ENCODE measurements at regions not wholly inside any gene's neighbourhood (a gene's known extent, or its start where the extent isn't known, plus 50 kb on each side); places are given as distances from the start of the nearest gene placed in this dataset.

DNA sequence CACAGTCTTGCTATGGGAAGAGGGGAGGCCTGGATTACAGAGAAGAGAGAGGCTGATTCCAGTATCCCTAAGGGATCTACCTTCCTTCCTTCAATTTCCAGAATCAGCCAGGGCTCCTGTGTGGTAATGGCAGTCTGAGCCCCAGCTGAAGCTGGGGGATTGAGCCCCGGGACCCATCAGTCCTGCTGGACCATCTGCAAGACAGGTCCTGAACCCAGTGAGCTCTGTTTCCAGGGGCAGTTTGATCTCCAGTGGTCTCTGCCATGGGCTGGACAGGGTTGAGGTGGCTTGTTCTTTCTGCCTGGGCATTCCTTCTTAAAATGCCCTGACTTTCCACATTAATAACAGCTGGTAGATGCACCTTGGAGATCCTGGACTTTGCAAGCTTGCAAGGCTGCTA lies 685.2 kb downstream of the TBL1XR1 start:
- TF ChIP-seq POLR2AphosphoS5 (IDR thresholded peaks at IDR 0.05; ENCODE audit: low read depth, low read length), result no peak
- TF ChIP-seq POU2F2 (IDR thresholded peaks at IDR 0.05; ENCODE audit: low read depth, low read length), result no peak
- TF ChIP-seq SPI1 (IDR thresholded peaks at IDR 0.05; ENCODE audit: low read depth, low read length), result no peak
- no peak for TF ChIP-seq PAX5 (IDR thresholded peaks at IDR 0.05; ENCODE audit: insufficient read depth, low read length, severe bottlenecking)
- no peak for TF ChIP-seq TAF1 (IDR thresholded peaks at IDR 0.05; ENCODE audit: low read depth, low read length)
- TF ChIP-seq POLR2A (IDR thresholded peaks at IDR 0.05; ENCODE audit: low read depth, low read length), result no peak
- no peak for FAIRE-seq

DNA sequence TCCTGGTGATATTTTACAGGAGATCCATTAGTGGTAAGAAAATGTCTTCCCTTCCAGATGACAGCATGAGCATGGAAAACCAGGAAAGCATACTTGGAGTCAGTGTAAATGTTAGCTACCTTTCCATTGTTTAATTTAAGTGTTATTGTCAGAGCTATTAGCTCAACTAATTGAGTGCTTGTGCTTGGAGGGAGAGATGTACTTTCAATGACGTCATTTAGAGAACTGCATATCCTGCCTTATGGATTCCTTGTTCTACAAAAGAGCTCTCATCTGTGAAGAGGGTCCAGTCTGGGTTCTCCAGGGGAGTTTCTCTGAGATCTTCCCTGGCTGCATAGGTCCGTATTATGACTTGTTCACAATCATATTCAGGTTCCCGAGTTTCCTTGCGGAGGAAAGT lies 687.2 kb downstream of the TBL1XR1 start:
- TF ChIP-seq POU2F2 (IDR thresholded peaks at IDR 0.05; ENCODE audit: low read depth, low read length) (no peak), POLR2AphosphoS5 (IDR thresholded peaks at IDR 0.05; ENCODE audit: low read depth, low read length) (no peak), TAF1 (IDR thresholded peaks at IDR 0.05; ENCODE audit: low read depth, low read length) (no peak), POLR2A (IDR thresholded peaks at IDR 0.05; ENCODE audit: low read depth, low read length) (no peak), SPI1 (IDR thresholded peaks at IDR 0.05; ENCODE audit: low read depth, low read length) (no peak), PAX5 (IDR thresholded peaks at IDR 0.05; ENCODE audit: insufficient read depth, low read length, severe bottlenecking) (no peak)
- no peak for FAIRE-seq
- DNase-seq (ENCODE audit: insufficient read length, low spot score), result no peak

More for the DNA sequence above, 685.2 kb downstream of the TBL1XR1 start:
- no peak for DNase-seq (ENCODE audit: insufficient read length, low spot score)

DNA sequence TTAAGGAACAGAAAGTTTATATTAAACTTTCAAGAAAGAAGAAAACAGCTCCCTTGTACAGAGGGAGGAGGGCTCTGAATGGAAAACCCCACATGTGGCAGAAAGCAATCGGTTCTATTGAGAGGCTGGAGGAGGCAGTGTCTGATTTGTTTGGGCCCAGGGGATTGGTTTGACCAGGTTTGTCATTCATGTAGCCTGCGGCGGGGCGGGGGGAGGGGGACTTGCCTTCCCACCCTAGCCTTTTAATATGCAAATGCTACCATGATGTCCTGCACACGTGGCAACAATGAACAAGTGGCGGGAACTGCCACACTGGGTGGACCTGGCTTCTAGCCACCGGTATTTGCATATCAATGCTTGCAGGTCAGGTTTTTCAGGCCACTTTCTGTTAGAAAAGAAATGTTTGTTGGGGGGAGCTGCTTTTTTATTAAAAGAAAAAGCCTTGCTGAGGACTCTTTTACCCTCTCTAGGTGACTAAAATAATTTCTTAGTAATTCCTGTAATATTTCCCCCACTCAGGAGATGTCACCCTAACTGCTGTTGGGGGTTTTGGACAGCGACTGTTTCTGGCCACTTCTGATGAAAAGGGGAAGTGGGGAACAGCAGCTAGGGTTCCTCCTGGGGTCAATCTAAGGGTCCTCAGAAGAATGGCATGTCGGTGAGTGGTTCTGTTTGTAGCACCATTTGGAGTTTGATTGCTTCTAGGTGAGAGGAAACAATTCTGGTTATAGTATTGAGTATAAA lies 691.2 kb downstream of the TBL1XR1 start:
- DNase-seq (ENCODE audit: insufficient read length, low spot score) (no peak), FAIRE-seq (no peak)
- TF ChIP-seq SPI1 (IDR thresholded peaks at IDR 0.05; ENCODE audit: low read depth, low read length) (peak; percentile 79), POLR2AphosphoS5 (IDR thresholded peaks at IDR 0.05; ENCODE audit: low read depth, low read length) (no peak), POU2F2 (IDR thresholded peaks at IDR 0.05; ENCODE audit: low read depth, low read length) (0 out of 2 replicates have a peak, but pooled peaks have one; percentile 13)

DNA sequence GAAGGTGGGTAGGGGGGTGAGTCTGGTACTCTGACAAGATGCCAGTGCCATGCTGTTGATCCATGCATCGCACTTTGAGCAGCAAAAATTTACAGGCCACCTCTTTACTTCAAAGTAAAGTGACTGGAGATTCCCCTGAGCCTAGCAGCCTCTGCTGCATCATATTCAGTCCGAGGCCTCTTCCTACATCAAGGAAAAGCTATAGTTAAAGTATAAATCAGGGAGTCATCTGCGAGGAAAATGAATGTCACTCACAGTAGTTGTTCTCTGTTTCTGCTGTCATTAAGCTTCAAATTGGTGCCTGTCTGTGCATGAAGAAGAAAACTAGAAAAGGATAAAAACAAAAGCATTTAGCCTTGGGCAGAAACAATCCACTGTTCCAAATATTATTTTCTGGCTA lies 706.2 kb downstream of the TBL1XR1 start:
- TF ChIP-seq TAF1 (IDR thresholded peaks at IDR 0.05; ENCODE audit: low read depth, low read length), result no peak
- TF ChIP-seq SPI1 (IDR thresholded peaks at IDR 0.05; ENCODE audit: low read depth, low read length), result no peak
- TF ChIP-seq PAX5 (IDR thresholded peaks at IDR 0.05; ENCODE audit: insufficient read depth, low read length, severe bottlenecking), result no peak
- TF ChIP-seq POLR2AphosphoS5 (IDR thresholded peaks at IDR 0.05; ENCODE audit: low read depth, low read length), result no peak
- no peak for TF ChIP-seq POU2F2 (IDR thresholded peaks at IDR 0.05; ENCODE audit: low read depth, low read length)
- no peak for TF ChIP-seq POLR2A (IDR thresholded peaks at IDR 0.05; ENCODE audit: low read depth, low read length)
- FAIRE-seq (no peak), DNase-seq (ENCODE audit: insufficient read length, low spot score) (no peak)

DNA sequence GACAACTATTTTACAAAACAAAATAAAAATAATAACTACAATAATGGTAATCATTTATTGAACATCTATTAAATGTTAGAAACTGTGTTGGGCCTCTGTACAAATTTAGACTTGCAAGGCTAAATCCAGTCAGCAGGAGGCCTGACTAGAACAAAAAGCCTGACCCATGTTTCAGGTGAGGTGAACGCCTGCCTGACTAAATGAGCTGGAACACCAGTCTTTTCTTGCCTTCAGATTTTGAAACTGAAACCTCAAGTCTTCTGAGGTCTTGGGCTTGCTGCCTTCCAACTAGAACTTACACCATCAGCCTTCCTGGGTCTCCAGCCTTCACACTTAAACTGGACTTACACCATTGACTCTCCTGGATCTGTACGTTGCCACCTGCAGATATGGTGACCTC lies 706.9 kb downstream of the TBL1XR1 start:
- TF ChIP-seq POLR2AphosphoS5 (IDR thresholded peaks at IDR 0.05; ENCODE audit: low read depth, low read length), result no peak
- no peak for TF ChIP-seq POU2F2 (IDR thresholded peaks at IDR 0.05; ENCODE audit: low read depth, low read length)
- no peak for TF ChIP-seq PAX5 (IDR thresholded peaks at IDR 0.05; ENCODE audit: insufficient read depth, low read length, severe bottlenecking)
- no peak for TF ChIP-seq SPI1 (IDR thresholded peaks at IDR 0.05; ENCODE audit: low read depth, low read length)
- TF ChIP-seq TAF1 (IDR thresholded peaks at IDR 0.05; ENCODE audit: low read depth, low read length), result no peak
- TF ChIP-seq POLR2A (IDR thresholded peaks at IDR 0.05; ENCODE audit: low read depth, low read length), result no peak
- DNase-seq (ENCODE audit: insufficient read length, low spot score) (no peak), FAIRE-seq (no peak)

DNA sequence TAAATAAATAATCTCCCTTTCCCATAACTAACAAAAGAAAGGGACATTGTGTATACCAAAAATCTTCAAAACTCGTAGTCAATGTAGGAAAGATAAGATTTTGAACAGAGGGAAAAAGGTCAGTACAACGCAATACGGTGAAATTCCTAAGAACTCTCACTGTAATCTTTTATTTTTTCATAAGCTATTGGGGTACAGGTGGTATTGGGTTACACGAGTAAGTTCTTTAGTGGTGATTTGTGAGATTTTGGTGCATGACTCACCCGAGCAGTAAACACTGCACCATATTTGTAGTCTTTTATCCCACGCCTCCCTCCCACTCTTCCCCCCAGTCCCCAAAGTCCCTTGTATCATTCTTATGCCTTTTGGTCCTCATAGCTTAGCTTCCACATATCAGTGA lies 718.0 kb downstream of the TBL1XR1 start:
- TF ChIP-seq POLR2A (IDR thresholded peaks at IDR 0.05; ENCODE audit: low read depth, low read length) (no peak), PAX5 (IDR thresholded peaks at IDR 0.05; ENCODE audit: insufficient read depth, low read length, severe bottlenecking) (no peak), TAF1 (IDR thresholded peaks at IDR 0.05; ENCODE audit: low read depth, low read length) (no peak), POU2F2 (IDR thresholded peaks at IDR 0.05; ENCODE audit: low read depth, low read length) (no peak), SPI1 (IDR thresholded peaks at IDR 0.05; ENCODE audit: low read depth, low read length) (no peak)
- FAIRE-seq, result no peak
- no peak for DNase-seq (ENCODE audit: insufficient read length, low spot score)

DNA sequence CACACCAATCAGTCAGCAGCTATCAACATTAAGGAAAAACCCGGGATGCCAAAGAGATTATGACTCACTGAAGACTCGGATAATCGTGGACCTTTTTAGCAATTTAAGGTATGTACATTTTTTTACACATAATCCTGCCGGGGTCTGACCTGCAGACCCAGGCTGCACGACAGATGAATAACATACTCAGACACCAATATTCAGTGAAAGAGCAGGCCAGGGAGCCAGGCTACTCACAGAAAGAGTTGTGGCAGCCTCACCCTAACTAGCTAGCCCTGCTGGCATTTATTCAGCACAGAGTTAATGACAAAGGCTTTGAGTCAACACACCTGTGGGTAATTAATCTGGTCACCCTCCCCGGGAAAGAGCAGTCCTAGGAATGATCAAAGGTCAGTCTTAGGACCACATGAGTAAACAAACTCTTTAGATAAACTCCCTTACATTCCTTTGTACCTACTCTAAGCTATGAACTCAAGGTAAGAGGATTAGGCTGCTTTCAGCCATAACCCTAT lies 727.5 kb downstream of the TBL1XR1 start:
- no peak for TF ChIP-seq SPI1 (IDR thresholded peaks at IDR 0.05; ENCODE audit: low read depth, low read length)
- no peak for TF ChIP-seq POLR2AphosphoS5 (IDR thresholded peaks at IDR 0.05; ENCODE audit: low read depth, low read length)
- TF ChIP-seq POLR2A (IDR thresholded peaks at IDR 0.05; ENCODE audit: low read depth, low read length), result no peak
- TF ChIP-seq POU2F2 (IDR thresholded peaks at IDR 0.05; ENCODE audit: low read depth, low read length), result no peak
- TF ChIP-seq TAF1 (IDR thresholded peaks at IDR 0.05; ENCODE audit: low read depth, low read length), result no peak
- TF ChIP-seq PAX5 (IDR thresholded peaks at IDR 0.05; ENCODE audit: insufficient read depth, low read length, severe bottlenecking), result no peak
- DNase-seq (ENCODE audit: insufficient read length, low spot score), result no peak
- no peak for FAIRE-seq

DNA sequence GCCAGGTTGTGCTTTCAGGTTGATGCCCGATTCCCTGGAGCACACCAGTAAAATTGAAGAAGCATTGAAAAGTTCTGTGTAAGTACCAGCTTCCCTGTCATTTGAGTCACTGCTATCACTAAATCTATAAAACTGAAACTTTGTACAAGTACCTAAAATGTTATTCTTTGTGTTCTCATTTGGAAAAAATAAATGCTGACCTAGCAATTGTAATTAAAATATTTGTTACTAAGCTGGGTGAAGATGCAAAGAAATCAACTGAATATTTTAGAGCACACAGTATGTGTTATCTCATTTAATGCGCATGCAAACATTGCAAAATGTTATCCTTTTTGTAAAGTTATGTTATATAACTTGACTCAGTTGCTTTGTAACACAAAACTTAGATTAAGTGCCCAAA lies 733.7 kb downstream of the TBL1XR1 start:
- DNase-seq (ENCODE audit: insufficient read length, low spot score), result no peak
- TF ChIP-seq POU2F2 (IDR thresholded peaks at IDR 0.05; ENCODE audit: low read depth, low read length) (no peak), PAX5 (IDR thresholded peaks at IDR 0.05; ENCODE audit: insufficient read depth, low read length, severe bottlenecking) (no peak), POLR2AphosphoS5 (IDR thresholded peaks at IDR 0.05; ENCODE audit: low read depth, low read length) (no peak), SPI1 (IDR thresholded peaks at IDR 0.05; ENCODE audit: low read depth, low read length) (no peak), POLR2A (IDR thresholded peaks at IDR 0.05; ENCODE audit: low read depth, low read length) (no peak), TAF1 (IDR thresholded peaks at IDR 0.05; ENCODE audit: low read depth, low read length) (no peak)
- no peak for FAIRE-seq

DNA sequence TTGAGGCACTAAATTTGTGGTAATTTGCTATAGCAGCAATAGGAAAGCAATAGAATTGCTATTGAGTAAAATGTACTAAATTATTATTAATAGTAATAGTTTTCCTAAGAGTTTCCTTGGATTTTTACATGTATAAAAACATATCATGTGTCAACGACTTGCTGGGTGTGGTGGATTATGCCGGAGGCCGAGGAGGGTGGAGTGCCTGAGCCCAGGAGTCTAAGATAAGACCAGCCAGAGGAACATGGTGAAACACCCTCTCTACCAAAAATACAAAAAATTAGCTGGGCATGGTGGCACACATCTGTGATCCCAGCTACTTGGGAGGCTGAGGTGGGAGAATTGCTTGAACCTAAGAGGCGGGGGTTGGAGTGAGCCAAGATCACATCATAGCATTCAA lies 749.9 kb downstream of the TBL1XR1 start:
- no peak for DNase-seq (ENCODE audit: insufficient read length, low spot score)
- TF ChIP-seq POU2F2 (IDR thresholded peaks at IDR 0.05; ENCODE audit: low read depth, low read length), result no peak
- no peak for TF ChIP-seq PAX5 (IDR thresholded peaks at IDR 0.05; ENCODE audit: insufficient read depth, low read length, severe bottlenecking)
- no peak for TF ChIP-seq TAF1 (IDR thresholded peaks at IDR 0.05; ENCODE audit: low read depth, low read length)
- FAIRE-seq, result no peak

DNA sequence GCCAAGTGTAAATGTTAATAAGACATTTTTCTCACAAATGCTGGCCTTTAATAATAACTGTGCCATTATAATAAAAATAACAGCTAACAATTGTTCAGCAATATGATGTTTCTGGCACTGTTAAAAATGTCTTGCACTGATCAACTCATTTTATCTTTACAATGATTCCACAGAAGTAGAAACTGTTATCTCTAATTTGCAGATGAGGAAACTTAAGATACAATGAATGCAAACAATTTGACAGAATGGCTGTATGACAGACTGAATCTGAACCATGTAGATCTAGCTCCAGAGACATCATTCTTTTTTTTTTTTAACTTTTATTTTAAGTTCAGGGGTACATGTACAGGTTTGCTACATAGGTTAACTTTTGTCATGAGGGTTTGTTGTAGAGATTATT lies 755.0 kb downstream of the TBL1XR1 start:
- no peak for DNase-seq (ENCODE audit: insufficient read length, low spot score)
- TF ChIP-seq POLR2A (IDR thresholded peaks at IDR 0.05; ENCODE audit: low read depth, low read length), result no peak
- TF ChIP-seq SPI1 (IDR thresholded peaks at IDR 0.05; ENCODE audit: low read depth, low read length), result no peak
- no peak for TF ChIP-seq POLR2AphosphoS5 (IDR thresholded peaks at IDR 0.05; ENCODE audit: low read depth, low read length)
- no peak for TF ChIP-seq TAF1 (IDR thresholded peaks at IDR 0.05; ENCODE audit: low read depth, low read length)
- no peak for TF ChIP-seq POU2F2 (IDR thresholded peaks at IDR 0.05; ENCODE audit: low read depth, low read length)
- no peak for TF ChIP-seq PAX5 (IDR thresholded peaks at IDR 0.05; ENCODE audit: insufficient read depth, low read length, severe bottlenecking)
- FAIRE-seq, result no peak

Measured in GM12891 (cell line).